Cardiac muscle cell (in vitro differentiated cells and primary cell): ENCODE measurements at regions not wholly inside any gene's neighbourhood (a gene's known extent, or its start where the extent isn't known, plus 50 kb on each side); places are given as distances from the start of the nearest gene placed in this dataset.
A peak's percentile ranks its signal among the peaks of the same experiment; 100 is the strongest.

Experiments
- DNase-seq, 2 donors: peaks; one replicate each; pipeline versions ENCODE4 v3.0.0 to v3.0.0-alpha.2; 2010 to 2017; ENCODE audit warnings: low read depth in 1 of 2, low spot score in 1 of 2
- H3K27ac ChIP-seq: fragments of 200-600 bp; sonication (generic); 2 replicates; pipeline ENCODE4 v1.5.1; 2016
- H3K27me3 ChIP-seq: fragments of 200-600 bp; sonication (generic); 2 replicates; pipeline ENCODE4 v1.6.0; 2016; ENCODE audit warnings: control low read depth
- H3K36me3 ChIP-seq: fragments of 200-600 bp; sonication (generic); 2 replicates; pipeline ENCODE4 v1.5.1; 2016; ENCODE audit warnings: control low read depth
- H3K4me1 ChIP-seq: fragments of 200-600 bp; sonication (generic); 2 replicates; pipeline ENCODE4 v1.8.1; 2017; ENCODE audit warnings: low read depth, mild to moderate bottlenecking, mixed run types
- H3K4me3 ChIP-seq: fragments of 200-600 bp; sonication (generic); 2 replicates; pipeline ENCODE4 v1.5.1; 2016; ENCODE audit warnings: mild to moderate bottlenecking
- H3K9me3 ChIP-seq: fragments of 200-600 bp; sonication (generic); 2 replicates; pipeline ENCODE4 v1.5.1; 2017; ENCODE audit warnings: low read depth, mild to moderate bottlenecking, control low read depth
- TF ChIP-seq, protein P1 (sequence below): IDR thresholded peaks from 2 replicates; pipeline ENCODE4 v1.5.1; 2012; ENCODE audit warnings: low read depth, mild to moderate bottlenecking, low read length

DNA sequence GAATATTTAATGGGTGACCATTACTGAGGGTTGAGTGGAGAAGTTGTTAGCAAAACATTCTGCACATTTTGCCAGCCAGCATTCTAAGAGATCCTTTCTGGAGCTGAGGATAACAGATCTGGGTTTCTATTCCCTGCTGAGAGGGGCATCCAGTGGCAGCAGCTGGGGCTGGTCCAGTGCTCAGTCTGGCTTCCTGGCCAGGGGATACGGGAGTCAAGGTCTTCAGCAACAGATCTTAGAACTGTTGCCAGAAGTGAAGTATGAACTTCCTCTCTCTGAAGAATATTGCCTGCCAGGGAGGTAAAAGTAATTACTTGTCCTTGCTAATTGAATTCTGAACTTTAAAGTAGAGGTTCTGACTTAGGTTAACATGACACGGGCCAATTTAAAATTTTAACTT lies 568.4 kb downstream of the REEP3 start:
- DNase-seq = no peak
- TF ChIP-seq, protein P1, sequence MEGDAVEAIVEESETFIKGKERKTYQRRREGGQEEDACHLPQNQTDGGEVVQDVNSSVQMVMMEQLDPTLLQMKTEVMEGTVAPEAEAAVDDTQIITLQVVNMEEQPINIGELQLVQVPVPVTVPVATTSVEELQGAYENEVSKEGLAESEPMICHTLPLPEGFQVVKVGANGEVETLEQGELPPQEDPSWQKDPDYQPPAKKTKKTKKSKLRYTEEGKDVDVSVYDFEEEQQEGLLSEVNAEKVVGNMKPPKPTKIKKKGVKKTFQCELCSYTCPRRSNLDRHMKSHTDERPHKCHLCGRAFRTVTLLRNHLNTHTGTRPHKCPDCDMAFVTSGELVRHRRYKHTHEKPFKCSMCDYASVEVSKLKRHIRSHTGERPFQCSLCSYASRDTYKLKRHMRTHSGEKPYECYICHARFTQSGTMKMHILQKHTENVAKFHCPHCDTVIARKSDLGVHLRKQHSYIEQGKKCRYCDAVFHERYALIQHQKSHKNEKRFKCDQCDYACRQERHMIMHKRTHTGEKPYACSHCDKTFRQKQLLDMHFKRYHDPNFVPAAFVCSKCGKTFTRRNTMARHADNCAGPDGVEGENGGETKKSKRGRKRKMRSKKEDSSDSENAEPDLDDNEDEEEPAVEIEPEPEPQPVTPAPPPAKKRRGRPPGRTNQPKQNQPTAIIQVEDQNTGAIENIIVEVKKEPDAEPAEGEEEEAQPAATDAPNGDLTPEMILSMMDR = no peak
- no peak overlapping the region for H3K4me3 ChIP-seq
- no peaks in the 10 kb centered on the region for H3K9me3 ChIP-seq
- H3K27ac ChIP-seq = no peak overlapping the region
- H3K36me3 ChIP-seq = no peaks in the 10 kb centered on the region
- no peaks in the 10 kb centered on the region for H3K27me3 ChIP-seq
- H3K4me1 ChIP-seq = no peaks in the 10 kb centered on the region

DNA sequence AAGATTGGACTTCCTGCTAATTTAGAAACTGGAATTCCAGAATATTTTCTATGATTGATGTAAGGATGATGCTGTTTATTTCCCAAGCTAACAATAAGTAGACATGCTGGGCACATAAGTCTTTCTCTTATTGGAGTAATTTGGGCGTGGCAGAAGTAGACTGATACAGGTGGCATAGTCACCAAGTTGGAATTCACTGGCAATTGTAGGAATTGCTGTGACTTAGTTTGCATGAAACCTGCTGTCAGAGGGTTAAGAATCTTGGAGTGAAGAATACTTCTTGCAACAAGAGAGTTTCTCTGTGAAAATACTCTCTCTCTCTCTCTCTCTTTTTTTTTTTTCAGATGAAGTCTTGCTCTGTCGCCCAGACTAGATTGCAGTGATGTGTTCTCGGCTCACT lies 569.7 kb downstream of the REEP3 start:
- H3K4me3 ChIP-seq = no peak overlapping the region
- TF ChIP-seq, protein P1 = no peak
- no peaks in the 10 kb centered on the region for H3K4me1 ChIP-seq
- no peak for DNase-seq
- H3K27me3 ChIP-seq = no peaks in the 10 kb centered on the region
- no peak overlapping the region for H3K27ac ChIP-seq
- no peaks in the 10 kb centered on the region for H3K36me3 ChIP-seq
- H3K9me3 ChIP-seq = no peaks in the 10 kb centered on the region

DNA sequence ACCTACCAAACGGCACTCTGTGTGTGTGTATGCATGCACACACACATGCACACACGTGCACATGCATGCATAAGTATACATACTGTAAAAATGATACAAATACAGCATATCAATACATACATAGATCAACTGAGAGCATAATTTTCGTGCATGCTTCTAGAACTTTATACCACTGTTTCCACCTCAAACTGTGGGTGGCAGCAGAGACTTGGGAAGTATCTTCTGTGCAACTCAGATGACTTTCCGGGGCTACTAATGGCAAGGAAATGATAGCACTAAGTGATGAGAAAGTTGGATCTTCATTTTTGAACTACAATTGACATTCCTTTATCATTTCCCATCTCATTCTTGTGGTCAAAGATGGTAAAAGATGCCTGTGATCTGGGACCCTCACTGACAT lies 570.7 kb downstream of the REEP3 start:
- Histone ChIP-seq H3K9me3 (no peaks in the 10 kb centered on the region), H3K4me3 (no peak overlapping the region), H3K27ac (no peak overlapping the region), H3K4me1 (no peaks in the 10 kb centered on the region), H3K36me3 (no peaks in the 10 kb centered on the region), H3K27me3 (no peaks in the 10 kb centered on the region)
- TF ChIP-seq, protein P1 = peak; percentile 10
- DNase-seq = peak; percentile 9 to 47

DNA sequence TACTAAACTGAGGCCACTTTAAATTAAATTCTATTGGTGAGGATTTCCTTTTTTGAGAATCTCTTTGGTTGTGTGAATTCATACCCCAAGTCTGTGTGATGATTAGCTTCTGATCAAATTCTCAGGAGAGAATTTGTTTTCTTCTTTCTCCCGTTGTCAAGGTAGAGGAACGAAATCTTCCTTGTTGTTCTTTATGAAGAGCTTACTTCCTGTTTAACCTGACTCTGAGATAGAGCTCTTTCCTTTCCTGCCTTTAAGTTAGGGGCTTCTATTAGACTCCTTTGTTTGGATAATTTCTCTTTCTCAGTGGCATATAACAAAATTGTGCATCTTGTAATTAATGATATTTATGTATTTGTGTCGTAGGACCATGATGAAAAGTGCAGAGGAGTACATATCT lies 572.1 kb downstream of the REEP3 start:
- Histone ChIP-seq H3K9me3 (no peaks in the 10 kb centered on the region), H3K27me3 (no peaks in the 10 kb centered on the region), H3K36me3 (no peaks in the 10 kb centered on the region), H3K4me1 (no peaks in the 10 kb centered on the region), H3K27ac (no peak overlapping the region), H3K4me3 (no peak overlapping the region)
- TF ChIP-seq, protein P1 = no peak
- no peak for DNase-seq

DNA sequence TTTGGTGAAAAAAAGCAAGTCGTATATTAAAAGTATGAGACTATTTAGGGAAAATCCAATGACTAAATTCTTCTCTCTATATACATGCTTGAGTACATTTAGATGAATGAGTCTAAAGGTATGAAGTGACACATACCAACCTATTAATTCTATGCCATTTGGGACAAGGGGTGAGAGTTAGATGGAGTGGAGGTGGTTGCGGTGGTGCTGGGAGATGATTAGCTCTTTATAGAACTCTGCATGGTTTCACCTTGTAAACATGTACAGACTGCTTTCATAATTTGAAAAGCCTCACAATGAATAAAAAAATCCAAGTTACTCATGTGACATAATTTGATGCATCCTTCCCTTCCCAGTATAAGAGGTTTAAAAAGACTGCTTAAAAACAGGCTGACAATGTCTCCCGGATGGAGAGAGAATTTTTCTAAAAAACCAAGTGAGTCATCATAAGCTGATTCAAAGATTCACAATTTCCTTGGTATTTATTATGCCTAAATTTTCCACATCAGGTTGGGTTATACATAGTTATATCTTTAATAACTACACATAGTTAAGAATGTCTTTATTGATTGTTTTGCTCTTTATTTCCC lies 572.8 kb downstream of the REEP3 start:
- Histone ChIP-seq H3K9me3 (no peaks in the 10 kb centered on the region), H3K4me1 (no peaks in the 10 kb centered on the region), H3K36me3 (no peaks in the 10 kb centered on the region), H3K27me3 (no peaks in the 10 kb centered on the region), H3K4me3 (no peak overlapping the region), H3K27ac (no peak overlapping the region)
- DNase-seq = no peak
- TF ChIP-seq, protein P1 = no peak

DNA sequence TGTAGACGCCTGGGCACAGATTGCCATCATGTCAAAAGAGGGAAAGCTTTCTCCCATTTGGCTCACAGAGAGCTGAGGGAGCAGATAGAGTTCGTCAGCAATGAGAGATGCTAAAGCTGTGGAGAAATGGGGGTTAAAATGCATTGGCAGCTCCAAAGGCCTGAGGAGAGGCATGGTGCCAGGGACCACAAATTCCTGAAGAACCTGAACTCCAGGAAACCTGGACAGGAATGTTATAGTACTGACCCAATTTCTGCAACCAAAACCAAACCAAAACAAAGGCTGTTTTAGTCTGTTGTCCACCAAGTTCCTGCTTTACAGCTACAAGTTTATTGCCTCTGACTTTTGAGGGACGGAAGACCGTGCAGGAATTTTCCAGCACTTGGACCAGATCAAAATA lies 575.7 kb downstream of the REEP3 start:
- H3K4me3 ChIP-seq = no peak overlapping the region
- no peaks in the 10 kb centered on the region for H3K4me1 ChIP-seq
- no peak for DNase-seq
- no peaks in the 10 kb centered on the region for H3K27me3 ChIP-seq
- H3K9me3 ChIP-seq = no peaks in the 10 kb centered on the region
- no peak overlapping the region for H3K27ac ChIP-seq
- TF ChIP-seq, protein P1 = no peak
- H3K36me3 ChIP-seq = no peaks in the 10 kb centered on the region
